ENCODE measurements at regions not wholly inside any gene's neighbourhood (a gene's known extent, or its start where the extent isn't known, plus 50 kb on each side); places are given as distances from the start of the nearest gene placed in this dataset.
"Not testable (repeated sequence)": the region's sequence is repeated elsewhere in the genome, so short reads cannot be mapped to it uniquely, and the experiment has no call there.

DNA sequence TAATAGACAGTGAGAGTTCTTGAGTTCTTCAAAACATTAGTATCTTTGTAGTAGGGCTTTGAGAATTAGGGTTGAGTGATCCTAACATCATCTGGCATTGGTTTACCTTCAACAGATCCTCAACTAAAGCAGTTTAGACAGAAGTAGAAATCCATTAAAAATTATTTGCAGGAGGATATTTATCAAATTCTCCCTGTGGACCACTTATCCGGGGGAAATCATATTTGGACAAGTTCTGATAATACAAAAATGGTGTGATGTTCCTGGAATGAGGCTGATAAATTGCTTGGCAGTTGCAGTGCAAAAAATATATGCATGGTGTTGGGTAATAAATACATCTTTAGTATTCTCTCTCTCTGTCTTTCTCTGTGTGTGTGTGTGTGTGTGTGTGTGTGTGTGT is 115.1 kb upstream of the CHODL start:
- DNase-seq (ENCODE audit: extremely low read depth, low read depth) = no peak
- no peak overlapping the region for H3K4me3 ChIP-seq (replicated peaks; ENCODE audit: low read depth, low read length)
- TF ChIP-seq, protein P1, sequence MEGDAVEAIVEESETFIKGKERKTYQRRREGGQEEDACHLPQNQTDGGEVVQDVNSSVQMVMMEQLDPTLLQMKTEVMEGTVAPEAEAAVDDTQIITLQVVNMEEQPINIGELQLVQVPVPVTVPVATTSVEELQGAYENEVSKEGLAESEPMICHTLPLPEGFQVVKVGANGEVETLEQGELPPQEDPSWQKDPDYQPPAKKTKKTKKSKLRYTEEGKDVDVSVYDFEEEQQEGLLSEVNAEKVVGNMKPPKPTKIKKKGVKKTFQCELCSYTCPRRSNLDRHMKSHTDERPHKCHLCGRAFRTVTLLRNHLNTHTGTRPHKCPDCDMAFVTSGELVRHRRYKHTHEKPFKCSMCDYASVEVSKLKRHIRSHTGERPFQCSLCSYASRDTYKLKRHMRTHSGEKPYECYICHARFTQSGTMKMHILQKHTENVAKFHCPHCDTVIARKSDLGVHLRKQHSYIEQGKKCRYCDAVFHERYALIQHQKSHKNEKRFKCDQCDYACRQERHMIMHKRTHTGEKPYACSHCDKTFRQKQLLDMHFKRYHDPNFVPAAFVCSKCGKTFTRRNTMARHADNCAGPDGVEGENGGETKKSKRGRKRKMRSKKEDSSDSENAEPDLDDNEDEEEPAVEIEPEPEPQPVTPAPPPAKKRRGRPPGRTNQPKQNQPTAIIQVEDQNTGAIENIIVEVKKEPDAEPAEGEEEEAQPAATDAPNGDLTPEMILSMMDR (IDR thresholded peaks at IDR 0.05; ENCODE audit: low read depth, low read length, missing control alignments) = no peak

- TF ChIP-seq, protein P1 (IDR thresholded peaks at IDR 0.05; ENCODE audit: low read depth, low read length, missing control alignments) = no peak
- no peak overlapping the region for H3K4me3 ChIP-seq (replicated peaks; ENCODE audit: low read depth, low read length)
- DNase-seq (ENCODE audit: extremely low read depth, low read depth) = no peak
Observed at GRCh38 chr21:18118566-18118965, 126.1 kb upstream of the CHODL start.

DNA sequence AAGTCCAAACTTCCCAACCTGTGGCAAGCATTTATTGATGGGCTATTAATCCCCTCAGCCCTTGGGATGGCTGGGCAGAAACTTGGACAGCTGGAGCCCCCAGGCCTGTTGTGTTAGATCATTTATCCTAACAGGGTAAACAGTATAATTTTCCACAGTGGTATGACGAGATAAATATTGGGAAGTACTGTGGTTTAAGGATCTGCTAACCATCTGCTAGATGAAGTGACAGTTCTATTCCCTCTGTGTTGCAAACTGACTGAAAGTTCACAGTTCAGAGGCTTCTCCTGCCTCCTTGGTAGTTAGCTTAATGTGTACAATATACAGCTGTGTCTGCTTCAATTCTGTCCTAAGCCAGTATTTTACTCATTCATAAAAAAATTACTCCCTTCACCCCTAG is 127.5 kb upstream of the CHODL start:
- H3K4me3 ChIP-seq (replicated peaks; ENCODE audit: low read depth, low read length) = no peak overlapping the region
- DNase-seq (ENCODE audit: extremely low read depth, low read depth) = no peak
- TF ChIP-seq, protein P1 (IDR thresholded peaks at IDR 0.05; ENCODE audit: low read depth, low read length, missing control alignments) = no peak

DNA sequence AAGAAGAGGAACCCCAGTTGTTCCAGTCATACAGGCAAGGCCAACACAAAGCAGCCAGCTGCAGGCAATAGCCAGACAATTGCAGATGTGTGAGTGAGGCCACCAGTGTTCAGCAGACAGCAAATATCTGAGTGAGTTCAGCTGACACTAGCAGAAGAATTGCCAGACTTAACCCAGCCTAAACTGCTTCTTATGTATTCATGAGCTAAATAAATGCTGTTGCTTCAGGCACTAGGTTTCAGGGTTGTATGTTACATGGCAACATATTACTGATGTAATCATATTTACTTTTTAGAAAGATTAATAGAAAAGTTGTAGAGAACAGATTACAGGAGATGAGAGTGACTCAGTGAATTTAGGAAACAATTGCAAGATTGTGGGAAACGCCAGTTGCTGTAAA is 129.8 kb upstream of the CHODL start:
- TF ChIP-seq, protein P1 (IDR thresholded peaks at IDR 0.05; ENCODE audit: low read depth, low read length, missing control alignments) = no peak
- no peak overlapping the region for H3K4me3 ChIP-seq (replicated peaks; ENCODE audit: low read depth, low read length)
- no peak for DNase-seq (ENCODE audit: extremely low read depth, low read depth)

- TF ChIP-seq, protein P1 (IDR thresholded peaks at IDR 0.05; ENCODE audit: low read depth, low read length, missing control alignments) = no peak
- DNase-seq (ENCODE audit: extremely low read depth, low read depth) = no peak
- no peak overlapping the region for H3K4me3 ChIP-seq (replicated peaks; ENCODE audit: low read depth, low read length)
Observed at GRCh38 chr21:18104802-18105201, 139.8 kb upstream of the CHODL start.

DNA sequence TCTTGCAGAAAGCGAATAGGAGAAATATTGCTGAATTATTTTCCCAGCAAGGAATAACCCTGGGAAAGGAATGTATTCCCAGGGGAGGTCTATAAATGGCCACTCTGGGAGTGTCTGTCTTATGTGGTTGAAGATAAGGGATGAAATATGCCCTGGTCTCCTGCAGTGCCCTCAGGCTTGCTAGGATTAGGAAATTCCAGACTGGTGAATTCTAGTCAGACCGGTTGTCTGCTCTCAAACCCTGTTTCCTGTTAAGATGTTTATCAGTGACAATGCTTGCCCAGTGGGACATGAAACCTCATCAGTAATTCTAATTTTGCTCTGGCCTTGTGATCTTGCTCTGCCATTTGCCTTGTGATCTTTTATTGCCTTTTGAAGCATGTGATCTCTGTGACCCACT is 148.2 kb upstream of the CHODL start:
- not testable (repeated sequence) for H3K4me3 ChIP-seq (replicated peaks; ENCODE audit: low read depth, low read length); DNase-seq (ENCODE audit: extremely low read depth, low read depth)

- TF ChIP-seq, protein P1 (IDR thresholded peaks at IDR 0.05; ENCODE audit: low read depth, low read length, missing control alignments) = no peak
- no peak overlapping the region for H3K4me3 ChIP-seq (replicated peaks; ENCODE audit: low read depth, low read length)
- no peak for DNase-seq (ENCODE audit: extremely low read depth, low read depth)
Observed at GRCh38 chr21:18089786-18090185, 154.8 kb upstream of the CHODL start.

All from HFF-Myc (cell line).